ENCODE measurements at regions not wholly inside any gene's neighbourhood (a gene's known extent, or its start where the extent isn't known, plus 50 kb on each side); places are given as distances from the start of the nearest gene placed in this dataset.

DNA sequence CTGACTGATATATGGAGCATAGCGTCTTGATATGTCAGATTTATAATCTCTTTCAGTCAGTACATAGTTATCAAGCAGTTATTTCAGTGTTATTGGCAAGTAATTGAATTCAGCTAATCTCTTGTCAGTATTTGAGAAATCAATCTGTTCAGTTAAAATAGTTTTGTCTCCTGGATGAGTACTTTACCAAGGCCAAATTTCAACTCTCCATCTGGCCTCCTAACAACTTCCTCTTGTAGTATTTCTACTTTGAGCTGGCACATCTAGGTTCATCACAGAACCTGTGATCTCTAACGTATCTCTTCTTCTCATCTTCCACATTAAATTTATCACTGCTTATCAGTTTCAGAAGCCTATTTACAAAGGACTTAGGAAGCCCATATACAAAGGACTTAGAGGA is 690.5 kb downstream of the C12orf50 start:
- TF ChIP-seq, protein P1, sequence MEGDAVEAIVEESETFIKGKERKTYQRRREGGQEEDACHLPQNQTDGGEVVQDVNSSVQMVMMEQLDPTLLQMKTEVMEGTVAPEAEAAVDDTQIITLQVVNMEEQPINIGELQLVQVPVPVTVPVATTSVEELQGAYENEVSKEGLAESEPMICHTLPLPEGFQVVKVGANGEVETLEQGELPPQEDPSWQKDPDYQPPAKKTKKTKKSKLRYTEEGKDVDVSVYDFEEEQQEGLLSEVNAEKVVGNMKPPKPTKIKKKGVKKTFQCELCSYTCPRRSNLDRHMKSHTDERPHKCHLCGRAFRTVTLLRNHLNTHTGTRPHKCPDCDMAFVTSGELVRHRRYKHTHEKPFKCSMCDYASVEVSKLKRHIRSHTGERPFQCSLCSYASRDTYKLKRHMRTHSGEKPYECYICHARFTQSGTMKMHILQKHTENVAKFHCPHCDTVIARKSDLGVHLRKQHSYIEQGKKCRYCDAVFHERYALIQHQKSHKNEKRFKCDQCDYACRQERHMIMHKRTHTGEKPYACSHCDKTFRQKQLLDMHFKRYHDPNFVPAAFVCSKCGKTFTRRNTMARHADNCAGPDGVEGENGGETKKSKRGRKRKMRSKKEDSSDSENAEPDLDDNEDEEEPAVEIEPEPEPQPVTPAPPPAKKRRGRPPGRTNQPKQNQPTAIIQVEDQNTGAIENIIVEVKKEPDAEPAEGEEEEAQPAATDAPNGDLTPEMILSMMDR (optimal IDR thresholded peaks at IDR 0.05 in 1 of 3, IDR thresholded peaks at IDR 0.05 in 1 of 3, conservative IDR thresholded peaks at IDR 0.05 in 1 of 3; ENCODE audit: extremely low read depth in 1 of 3, insufficient read depth in 2 of 3, low read length in 3 of 3) = no peak
- no peak for TF ChIP-seq EZH2 (IDR thresholded peaks at IDR 0.05; ENCODE audit: low read length)
- Histone ChIP-seq H3K9ac (ENCODE audit: control insufficient read depth, extremely low read depth, insufficient read depth, low read length) (no peak overlapping the region), H3K27me3 (ENCODE audit: control insufficient read depth, extremely low read depth, insufficient read depth, low read length) (no peaks in the 10 kb centered on the region), H3K4me2 (ENCODE audit: control insufficient read depth, extremely low read depth, insufficient read depth, low read depth, low read length) (no peak overlapping the region), H2AFZ (ENCODE audit: control insufficient read depth, low read length) (no peak overlapping the region), H3K9me3 (ENCODE audit: control insufficient read depth, low read depth, low read length) (no peaks in the 10 kb centered on the region), H3K4me3 (ENCODE audit: control insufficient read depth in 2 of 3, extremely low read depth in 1 of 3, insufficient read depth in 2 of 3, low read depth in 1 of 3, low read length in 3 of 3) (no peak overlapping the region), H3K79me2 (ENCODE audit: control insufficient read depth, insufficient read depth, low read length) (no peaks in the 10 kb centered on the region), H3K36me3 (ENCODE audit: control insufficient read depth in 2 of 2, extremely low read depth in 1 of 2, insufficient read depth in 2 of 2, low read length in 2 of 2) (no peaks in the 10 kb centered on the region), H3K4me1 (ENCODE audit: control insufficient read depth, extremely low read depth, insufficient read depth, low read length) (no peaks in the 10 kb centered on the region), H4K20me1 (ENCODE audit: control insufficient read depth, extremely low read depth, insufficient read depth, low read length) (no peaks in the 10 kb centered on the region), H3K27ac (ENCODE audit: control insufficient read depth, insufficient read depth, low read length) (no peak overlapping the region), H3K9me1 (ENCODE audit: control insufficient read depth, extremely low read depth, insufficient read depth, low read length) (no peaks in the 10 kb centered on the region)
- no peak for DNase-seq (ENCODE audit: low read depth, low spot score)
- dilution Hi-C loops (cut with MboI; ENCODE audit: extremely low pct_ligation_motif_present, low sequenced_read_pairs) = no loop called here
- FAIRE-seq = no peak

DNA sequence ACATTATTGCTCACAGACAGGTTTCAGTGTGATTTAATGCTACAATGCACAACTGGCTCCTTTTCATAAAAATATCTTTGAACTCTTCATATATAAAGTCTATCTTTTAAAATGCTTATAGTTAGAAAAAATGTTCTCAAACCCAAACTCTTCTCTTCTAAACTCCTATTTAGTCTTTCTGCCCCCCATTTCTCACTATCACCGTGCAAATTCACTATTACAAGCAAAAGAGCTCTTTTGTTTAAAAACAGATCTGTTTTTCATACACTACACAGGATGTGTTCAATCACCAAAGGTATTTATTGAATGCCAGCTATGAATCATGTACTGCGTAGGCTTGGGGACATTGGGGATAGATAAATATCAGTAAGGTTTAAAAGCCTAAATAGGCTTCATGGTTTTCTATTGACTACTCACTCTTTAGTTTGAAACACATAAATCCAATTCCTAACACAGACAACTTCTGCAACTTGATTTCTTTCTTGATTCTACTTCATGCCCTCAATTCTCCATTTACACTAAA is 692.3 kb downstream of the C12orf50 start:
- FAIRE-seq = no peak
- dilution Hi-C loops (cut with MboI; ENCODE audit: extremely low pct_ligation_motif_present, low sequenced_read_pairs) = no loop called here
- H2AFZ ChIP-seq (ENCODE audit: control insufficient read depth, low read length) = no peak overlapping the region

More for the DNA sequence above, 692.3 kb downstream of the C12orf50 start:
- no peak overlapping the region for H3K4me2 ChIP-seq (ENCODE audit: control insufficient read depth, extremely low read depth, insufficient read depth, low read depth, low read length)
- no peaks in the 10 kb centered on the region for H3K36me3 ChIP-seq (ENCODE audit: control insufficient read depth in 2 of 2, extremely low read depth in 1 of 2, insufficient read depth in 2 of 2, low read length in 2 of 2)
- H3K4me3 ChIP-seq (ENCODE audit: control insufficient read depth in 2 of 3, extremely low read depth in 1 of 3, insufficient read depth in 2 of 3, low read depth in 1 of 3, low read length in 3 of 3) = no peak overlapping the region
- H4K20me1 ChIP-seq (ENCODE audit: control insufficient read depth, extremely low read depth, insufficient read depth, low read length) = no peaks in the 10 kb centered on the region
- no peaks in the 10 kb centered on the region for H3K9me3 ChIP-seq (ENCODE audit: control insufficient read depth, low read depth, low read length)
- no peak for DNase-seq (ENCODE audit: low read depth, low spot score)
- H3K27ac ChIP-seq (ENCODE audit: control insufficient read depth, insufficient read depth, low read length) = no peak overlapping the region
- H3K79me2 ChIP-seq (ENCODE audit: control insufficient read depth, insufficient read depth, low read length) = no peaks in the 10 kb centered on the region
- no peak overlapping the region for H3K9ac ChIP-seq (ENCODE audit: control insufficient read depth, extremely low read depth, insufficient read depth, low read length)
- no peaks in the 10 kb centered on the region for H3K9me1 ChIP-seq (ENCODE audit: control insufficient read depth, extremely low read depth, insufficient read depth, low read length)
- TF ChIP-seq, protein P1 (optimal IDR thresholded peaks at IDR 0.05 in 1 of 3, IDR thresholded peaks at IDR 0.05 in 1 of 3, conservative IDR thresholded peaks at IDR 0.05 in 1 of 3; ENCODE audit: extremely low read depth in 1 of 3, insufficient read depth in 2 of 3, low read length in 3 of 3) = no peak
- TF ChIP-seq EZH2 (IDR thresholded peaks at IDR 0.05; ENCODE audit: low read length) = no peak
- no peaks in the 10 kb centered on the region for H3K4me1 ChIP-seq (ENCODE audit: control insufficient read depth, extremely low read depth, insufficient read depth, low read length)
- no peaks in the 10 kb centered on the region for H3K27me3 ChIP-seq (ENCODE audit: control insufficient read depth, extremely low read depth, insufficient read depth, low read length)

Measured in keratinocyte (primary cell).